Endodermal cell (in vitro differentiated cells): ENCODE measurements at regions not wholly inside any gene's neighbourhood (a gene's known extent, or its start where the extent isn't known, plus 50 kb on each side); places are given as distances from the start of the nearest gene placed in this dataset.

Experiments
- DNase-seq: peaks from one replicate; pipeline ENCODE4 v3.0.0-alpha.2; 2017
- H3K27ac ChIP-seq: 2 replicates; pipeline ENCODE4 v1.5.1; 2013; ENCODE audit warnings: mild to moderate bottlenecking, low read depth, low read length, moderate library complexity
- H3K27me3 ChIP-seq: 2 replicates; pipeline ENCODE4 v1.6.1; 2013; ENCODE audit warnings: mild to moderate bottlenecking, low read length, moderate library complexity; ENCODE audit not compliant: insufficient read depth, control insufficient read depth, poor library complexity, severe bottlenecking
- H3K36me3 ChIP-seq: 2 replicates; pipeline ENCODE4 v1.7.0; 2013; ENCODE audit warnings: mild to moderate bottlenecking, low read length, moderate library complexity; ENCODE audit not compliant: control insufficient read depth, insufficient read depth
- H3K4me1 ChIP-seq: one replicate; pipeline ENCODE4 v1.7.0; 2013; ENCODE audit warnings: low read length; ENCODE audit not compliant: control insufficient read depth, insufficient read depth
- H3K4me3 ChIP-seq: 2 replicates; pipeline ENCODE4 v1.5.1; 2013; ENCODE audit warnings: mild to moderate bottlenecking, low read length, moderate library complexity
- H3K9ac ChIP-seq: 2 replicates; pipeline ENCODE4 v1.6.1; 2013; ENCODE audit warnings: mild to moderate bottlenecking, low read length, moderate library complexity; ENCODE audit not compliant: poor library complexity, severe bottlenecking; ENCODE audit errors: extremely low read depth
- H3K9me3 ChIP-seq: 2 replicates; pipeline ENCODE4 v1.6.1; 2013; ENCODE audit warnings: mild to moderate bottlenecking, low read length, moderate library complexity; ENCODE audit not compliant: control insufficient read depth
- H3K27ac Mint-ChIP-seq: 2 replicates; pipeline ENCODE4 v1.8.0; 2020; ENCODE audit warnings: mixed read lengths
- H3K27me3 Mint-ChIP-seq: 2 replicates; pipeline ENCODE4 v1.8.0; 2021; ENCODE audit warnings: mild to moderate bottlenecking, mixed read lengths; ENCODE audit not compliant: insufficient read depth
- H3K36me3 Mint-ChIP-seq: 2 replicates; pipeline ENCODE4 v1.8.0; 2020; ENCODE audit warnings: low read depth, mixed read lengths
- H3K4me1 Mint-ChIP-seq: 2 replicates; pipeline ENCODE4 v1.8.0; 2020; ENCODE audit warnings: mixed read lengths
- H3K4me3 Mint-ChIP-seq: 2 replicates; pipeline ENCODE4 v1.8.0; 2020; ENCODE audit warnings: mild to moderate bottlenecking, moderate library complexity, mixed read lengths
- H3K9me3 Mint-ChIP-seq: 2 replicates; pipeline ENCODE4 v1.8.0; 2020; ENCODE audit warnings: mild to moderate bottlenecking, mixed read lengths
- CTCF ChIP-seq: fragments of 200-600 bp; sonication (generic); conservative IDR thresholded peaks from 2 replicates; pipeline ENCODE4 v1.5.0; 2021; ENCODE audit warnings: antibody characterized with exemption, mild to moderate bottlenecking
- WGBS, 2 experiments: methylation state at CpG; one replicate each; pipeline versions ENCODE4 v1.1.5 to v1.1.7; 2013; ENCODE audit warnings: missing lambda C conversion rate in 2 of 2, mixed read lengths in 1 of 2; ENCODE audit not compliant: insufficient coverage in 1 of 2, insufficient read length in 1 of 2; 5-methylcytosine and 5-hydroxymethylcytosine counted together

DNA sequence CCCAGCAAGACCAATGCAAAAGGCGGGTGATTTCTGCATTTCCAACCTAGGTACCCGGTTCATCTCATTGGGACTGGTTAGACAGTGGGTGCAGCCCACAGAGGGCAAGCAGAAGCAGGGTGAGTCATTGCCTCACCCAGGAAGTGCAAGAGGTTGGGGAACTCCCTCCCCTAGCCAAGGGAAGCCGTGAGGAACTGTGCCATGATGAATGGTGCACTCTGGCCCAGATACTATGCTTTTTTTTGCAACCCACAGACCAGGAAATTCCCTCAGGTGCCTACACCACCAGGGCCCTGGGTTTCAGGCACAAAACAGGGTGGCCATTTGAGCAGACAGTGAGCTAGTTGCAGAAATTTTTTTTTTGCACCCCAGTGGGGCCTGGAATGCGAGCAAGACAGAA, 662.6 kb upstream of the ACVR2A start:
- whole genome bisulfite sequencing, 2 experiments, result 93 to 100% methylated on average over 2 to 4 of the region's 4 CpGs

GRCh38 chr2:147181351-147182029, 663.3 kb upstream of the ACVR2A start:
- H3K4me3 ChIP-seq, result peak overlapping the region; percentile 31
- no peaks in the 10 kb centered on the region for H3K36me3 ChIP-seq
- H3K9me3 ChIP-seq, result no peaks in the 10 kb centered on the region
- H3K27ac Mint-ChIP-seq, result no peak overlapping the region
- no peaks in the 10 kb centered on the region for H3K4me1 ChIP-seq
- peaks cover 19% of the 10 kb centered on the region for H3K4me1 Mint-ChIP-seq
- peaks cover 2% of the 10 kb centered on the region for H3K27me3 Mint-ChIP-seq
- DNase-seq, result no peak
- H3K27me3 ChIP-seq, result no peaks in the 10 kb centered on the region
- H3K4me3 Mint-ChIP-seq, result no peak overlapping the region
- peaks cover 24% of the 10 kb centered on the region for H3K9me3 Mint-ChIP-seq
- no peak overlapping the region for H3K27ac ChIP-seq
- no peak overlapping the region for H3K9ac ChIP-seq
- no peaks in the 10 kb centered on the region for H3K36me3 Mint-ChIP-seq
- TF ChIP-seq CTCF, result no peak
- WGBS, 2 experiments, result 84 to 94% methylated on average over 2 of the region's 2 CpGs

More for the DNA sequence above, 662.6 kb upstream of the ACVR2A start:
- Histone ChIP-seq H3K27me3 (no peaks in the 10 kb centered on the region), H3K4me1 (no peaks in the 10 kb centered on the region), H3K4me3 (no peak overlapping the region), H3K9ac (no peak overlapping the region), H3K36me3 (no peaks in the 10 kb centered on the region), H3K9me3 (no peaks in the 10 kb centered on the region), H3K27ac (no peak overlapping the region)
- Mint-ChIP-seq H3K4me3 (no peak overlapping the region), H3K27me3 (peaks cover 2% of the 10 kb centered on the region), H3K27ac (no peak overlapping the region), H3K4me1 (peaks cover 19% of the 10 kb centered on the region), H3K9me3 (peaks cover 24% of the 10 kb centered on the region), H3K36me3 (no peaks in the 10 kb centered on the region)
- no peak for DNase-seq
- no peak for TF ChIP-seq CTCF

DNA sequence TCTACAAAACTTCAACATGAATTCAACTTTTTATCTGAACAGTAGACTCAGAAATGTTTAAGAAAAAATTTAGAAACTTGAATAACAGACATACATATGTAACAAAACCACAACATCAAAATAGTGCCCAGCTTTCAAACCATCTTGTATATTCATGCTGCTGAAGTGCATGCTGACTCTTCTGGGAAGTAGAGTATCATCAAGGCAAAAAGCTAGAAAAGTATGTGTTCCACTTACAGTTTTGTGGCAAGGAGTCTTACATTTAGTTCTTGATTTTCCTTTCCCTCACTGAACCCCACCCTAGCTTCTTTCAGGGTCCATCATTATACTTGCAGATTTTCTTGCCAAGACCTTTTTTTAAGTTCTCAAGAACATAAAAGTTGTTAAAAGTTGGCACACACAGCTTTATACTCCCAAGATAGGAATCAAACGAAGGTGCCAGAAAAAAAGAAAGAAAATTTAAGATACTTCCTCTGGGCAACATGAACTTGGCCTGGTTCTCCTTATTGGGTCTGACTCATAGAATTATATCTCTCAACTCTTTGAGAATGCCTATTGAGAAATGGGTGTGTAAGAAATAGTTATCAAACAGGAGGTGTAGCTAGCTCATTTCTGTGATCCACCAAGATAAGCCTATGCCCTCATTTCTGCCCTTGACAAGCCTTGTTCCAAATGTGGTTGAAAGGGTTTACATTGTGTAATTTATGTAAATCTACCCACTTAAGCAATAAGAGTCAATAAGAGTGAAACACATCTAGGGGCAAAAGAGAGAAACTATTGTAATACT, 667.6 kb upstream of the ACVR2A start:
- no peaks in the 10 kb centered on the region for H3K36me3 Mint-ChIP-seq
- 96 to 100% methylated on average over 1 of the region's 1 CpG for WGBS, 2 experiments
- Histone ChIP-seq H3K4me3 (no peak overlapping the region), H3K27ac (no peak overlapping the region), H3K4me1 (no peaks in the 10 kb centered on the region), H3K9me3 (no peaks in the 10 kb centered on the region), H3K27me3 (no peaks in the 10 kb centered on the region), H3K9ac (no peak overlapping the region), H3K36me3 (no peaks in the 10 kb centered on the region)
- H3K27me3 Mint-ChIP-seq, result no peaks in the 10 kb centered on the region
- H3K4me1 Mint-ChIP-seq, result peaks cover 25% of the 10 kb centered on the region
- no peak for TF ChIP-seq CTCF
- H3K27ac Mint-ChIP-seq, result no peak overlapping the region
- no peak overlapping the region for H3K4me3 Mint-ChIP-seq
- DNase-seq, result no peak
- peaks cover 12% of the 10 kb centered on the region for H3K9me3 Mint-ChIP-seq
